ENCODE measurements at regions not wholly inside any gene's neighbourhood (a gene's known extent, or its start where the extent isn't known, plus 50 kb on each side); places are given as distances from the start of the nearest gene placed in this dataset.

GRCh38 chr6:104401926-104402325 lies 457.8 kb downstream of the HACE1 start:
- DNase-seq (ENCODE audit: low read depth), result no peak
- no peak for TF ChIP-seq CTCF (IDR thresholded peaks at IDR 0.05; ENCODE audit: insufficient read depth, low read depth, low read length, missing control alignments)
- no peak overlapping the region for H3K4me3 ChIP-seq (ENCODE audit: low read depth, low read length)

- no peak overlapping the region for H3K4me3 ChIP-seq (ENCODE audit: low read depth, low read length)
- no peak for DNase-seq (ENCODE audit: low read depth)
- TF ChIP-seq CTCF (IDR thresholded peaks at IDR 0.05; ENCODE audit: insufficient read depth, low read depth, low read length, missing control alignments), result no peak
Measured at GRCh38 chr6:104400844-104401243, 458.9 kb downstream of the HACE1 start.

- DNase-seq (ENCODE audit: low read depth), result no peak
- no peak for TF ChIP-seq CTCF (IDR thresholded peaks at IDR 0.05; ENCODE audit: insufficient read depth, low read depth, low read length, missing control alignments)
- H3K4me3 ChIP-seq (ENCODE audit: low read depth, low read length), result no peak overlapping the region
Measured at GRCh38 chr6:104396077-104396476, 463.6 kb downstream of the HACE1 start.

GRCh38 chr6:104381907-104382306 lies 477.8 kb downstream of the HACE1 start:
- no peak for DNase-seq (ENCODE audit: low read depth)

GRCh38 chr6:104365451-104366234 lies 494.1 kb downstream of the HACE1 start:
- no peak overlapping the region for H3K4me3 ChIP-seq (ENCODE audit: low read depth, low read length)
- no peak for DNase-seq (ENCODE audit: low read depth)
- TF ChIP-seq CTCF (IDR thresholded peaks at IDR 0.05; ENCODE audit: insufficient read depth, low read depth, low read length, missing control alignments), result no peak

More at GRCh38 chr6:104381907-104382306, 477.8 kb downstream of the HACE1 start:
- no peak overlapping the region for H3K4me3 ChIP-seq (ENCODE audit: low read depth, low read length)
- TF ChIP-seq CTCF (IDR thresholded peaks at IDR 0.05; ENCODE audit: insufficient read depth, low read depth, low read length, missing control alignments), result no peak

- TF ChIP-seq CTCF (IDR thresholded peaks at IDR 0.05; ENCODE audit: insufficient read depth, low read depth, low read length, missing control alignments), result no peak
- no peak for DNase-seq (ENCODE audit: low read depth)
- H3K4me3 ChIP-seq (ENCODE audit: low read depth, low read length), result no peak overlapping the region
Measured at GRCh38 chr6:104357928-104358327, 501.8 kb downstream of the HACE1 start.

GRCh38 chr6:104356197-104356596 lies 503.5 kb downstream of the HACE1 start:
- TF ChIP-seq CTCF (IDR thresholded peaks at IDR 0.05; ENCODE audit: insufficient read depth, low read depth, low read length, missing control alignments), result no peak
- no peak for DNase-seq (ENCODE audit: low read depth)
- H3K4me3 ChIP-seq (ENCODE audit: low read depth, low read length), result no peak overlapping the region
